NCI-H748 treated with DMSO at 0.1 percent for 48 hours (cell line): ENCODE measurements at regions not wholly inside any gene's neighbourhood (a gene's known extent, or its start where the extent isn't known, plus 50 kb on each side); places are given as distances from the start of the nearest gene placed in this dataset.

Source experiments
- DNase-seq: peaks from one replicate; lab custom pipeline; 2025; lab: John Stamatoyannopoulos, UW

DNA sequence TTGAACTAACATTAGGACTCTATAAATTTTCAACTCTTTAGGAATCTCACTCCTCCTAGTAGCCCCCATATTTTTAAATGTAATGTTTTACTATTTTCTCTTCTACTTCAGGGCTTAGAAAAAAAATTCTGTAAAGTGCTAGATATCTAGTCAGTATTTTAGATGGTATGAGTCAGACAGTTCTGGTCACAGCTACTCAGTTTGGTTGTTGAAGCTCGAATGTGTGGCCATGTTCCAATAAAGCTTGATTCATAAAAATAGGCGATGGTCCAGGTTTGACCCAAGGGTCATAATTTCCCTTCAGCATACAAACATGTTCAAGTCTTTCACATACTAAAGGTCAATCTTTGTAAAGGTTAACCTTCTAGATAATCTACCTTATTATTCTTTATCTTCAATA lies 566.0 kb upstream of the CDH18 start:
- DNase-seq = no peak

- DNase-seq = no peak
These were observed 550.1 kb upstream of the CDH18 start for GRCh38 chr5:20537911-20538703.

DNA sequence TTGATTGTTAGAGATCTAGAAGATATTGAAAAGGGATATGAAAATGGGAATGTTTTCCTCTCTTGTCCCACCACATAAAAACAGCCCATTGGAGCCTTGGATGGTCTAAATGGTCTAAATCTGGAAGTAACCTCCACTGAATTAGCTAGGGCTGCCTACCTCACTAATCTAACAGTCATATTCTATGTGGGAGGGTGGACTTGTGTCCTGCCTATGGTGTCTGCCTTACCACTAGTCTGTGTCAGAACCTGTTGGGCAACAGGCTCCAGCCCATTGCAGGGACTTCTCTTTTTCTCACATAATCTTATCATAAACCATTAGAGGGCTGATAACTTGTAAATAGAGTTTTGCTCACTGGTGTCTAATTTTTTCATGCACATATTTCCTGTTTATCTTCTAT lies 548.8 kb upstream of the CDH18 start:
- DNase-seq = no peak

- no peak for DNase-seq
These were observed 548.3 kb upstream of the CDH18 start for GRCh38 chr5:20536341-20536740.

GRCh38 chr5:20528471-20528870 lies 540.5 kb upstream of the CDH18 start:
- DNase-seq = no peak

DNA sequence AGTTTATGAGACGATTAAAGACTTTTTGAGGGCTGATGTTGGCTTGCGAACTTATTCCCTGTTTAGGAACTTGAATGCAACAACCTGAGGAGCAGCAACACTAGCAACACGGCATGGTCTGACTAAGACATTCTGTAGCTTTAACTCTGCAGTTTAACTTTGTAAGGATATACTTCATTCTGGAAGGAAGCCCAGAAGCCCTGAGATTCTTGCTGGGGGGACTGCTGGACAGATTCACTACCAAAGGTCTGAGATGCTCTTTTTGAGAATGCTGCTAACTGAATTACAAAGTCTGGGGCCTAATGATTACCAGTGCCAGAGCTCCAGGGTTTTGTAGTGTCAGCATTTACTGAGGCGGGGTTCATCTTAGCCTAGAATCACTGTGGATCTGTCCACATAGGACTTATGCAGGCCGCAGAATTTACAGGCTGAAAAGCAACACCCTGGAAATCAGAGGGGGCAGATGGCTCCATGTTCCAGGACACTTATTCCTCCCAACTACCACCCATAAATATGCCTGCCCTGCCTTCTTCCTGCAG lies 537.1 kb upstream of the CDH18 start:
- no peak for DNase-seq

DNA sequence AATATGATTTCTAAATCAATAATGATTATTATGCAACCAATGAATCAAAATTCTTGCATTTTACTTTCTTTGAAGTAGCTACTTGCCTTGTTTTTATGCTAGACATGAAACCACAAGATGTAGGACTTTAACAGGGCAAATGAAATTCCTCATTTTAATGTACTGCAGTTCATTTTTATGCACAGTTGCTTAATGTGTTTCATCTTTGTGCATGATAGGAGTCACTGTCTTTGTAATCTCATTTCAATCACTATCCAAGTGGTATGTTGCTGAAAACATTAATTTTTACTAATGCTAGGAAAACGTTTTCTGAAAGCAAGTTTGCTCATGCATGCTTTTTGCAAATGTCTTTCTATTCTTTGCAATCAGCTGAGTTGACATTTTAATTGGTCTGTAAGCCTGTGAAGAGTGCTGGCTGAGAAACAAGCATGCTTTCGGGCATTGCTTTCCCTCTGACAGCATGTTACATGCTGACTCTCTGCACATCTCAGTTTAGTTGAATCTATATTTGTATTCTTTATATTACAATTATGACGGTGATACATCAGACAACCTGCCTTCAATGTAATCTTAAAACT lies 535.0 kb upstream of the CDH18 start:
- DNase-seq = no peak

- DNase-seq = no peak
These were observed 527.6 kb upstream of the CDH18 start for GRCh38 chr5:20515606-20516005.

- DNase-seq = no peak
These were observed 526.1 kb upstream of the CDH18 start for GRCh38 chr5:20514145-20514544.

- DNase-seq = no peak
These were observed 512.5 kb upstream of the CDH18 start for GRCh38 chr5:20500546-20500945.

GRCh38 chr5:20498926-20499325 lies 510.9 kb upstream of the CDH18 start:
- DNase-seq = no peak

DNA sequence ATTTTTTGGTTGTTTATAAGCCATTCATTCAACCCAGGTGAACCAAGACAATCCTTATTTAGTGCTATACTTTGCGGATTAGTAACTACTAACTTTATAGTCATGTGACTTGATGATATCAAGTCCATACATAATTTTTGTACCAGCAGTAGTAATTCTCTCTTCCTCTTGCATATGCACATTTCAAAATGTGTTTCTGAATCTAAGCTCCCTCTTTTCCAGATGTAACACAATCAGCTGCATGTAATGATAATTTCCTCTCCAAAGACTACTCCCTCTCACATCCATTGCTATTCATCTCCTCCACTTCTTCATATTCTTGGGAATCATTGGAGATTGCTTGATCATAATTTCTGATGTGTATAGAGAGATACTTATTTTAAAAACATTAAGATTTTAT lies 510.1 kb upstream of the CDH18 start:
- DNase-seq = no peak

DNA sequence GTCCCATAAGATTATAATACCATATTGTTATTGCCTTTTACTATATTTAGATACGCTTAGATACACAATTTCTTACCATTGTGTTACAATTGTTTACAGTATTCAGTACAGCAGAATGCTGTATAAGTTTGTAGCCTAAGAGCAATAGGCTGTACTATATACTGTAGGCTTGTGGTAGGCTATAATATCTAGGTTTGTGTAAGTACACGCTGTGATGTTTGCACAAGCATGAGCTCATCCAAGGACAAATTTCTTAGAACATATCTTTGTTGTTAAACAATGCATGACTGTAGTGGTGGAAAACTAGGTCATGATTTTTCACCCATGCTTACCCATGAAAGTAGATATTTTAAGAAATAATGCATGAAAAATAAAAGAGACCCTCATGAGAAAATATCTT lies 509.4 kb upstream of the CDH18 start:
- no peak for DNase-seq

DNA sequence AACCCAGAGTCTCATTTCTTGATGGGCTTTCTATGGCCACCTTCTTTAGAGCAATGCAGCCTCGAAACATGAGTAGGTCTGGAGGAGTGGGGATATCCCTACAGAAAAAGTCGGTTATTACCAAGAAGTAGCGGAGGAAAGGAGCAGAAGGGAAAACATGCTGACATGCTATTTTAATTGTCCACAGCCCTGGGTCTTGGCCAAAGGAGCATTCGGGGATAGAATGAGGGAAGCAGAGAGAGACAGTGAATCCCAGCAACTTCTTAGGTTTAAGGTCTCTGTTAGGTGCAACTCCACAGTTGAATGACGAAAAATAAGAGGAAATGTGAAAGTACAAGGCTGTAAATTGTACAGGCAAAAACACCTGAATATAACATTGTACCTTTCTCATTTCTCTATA lies 506.7 kb upstream of the CDH18 start:
- DNase-seq = no peak

DNA sequence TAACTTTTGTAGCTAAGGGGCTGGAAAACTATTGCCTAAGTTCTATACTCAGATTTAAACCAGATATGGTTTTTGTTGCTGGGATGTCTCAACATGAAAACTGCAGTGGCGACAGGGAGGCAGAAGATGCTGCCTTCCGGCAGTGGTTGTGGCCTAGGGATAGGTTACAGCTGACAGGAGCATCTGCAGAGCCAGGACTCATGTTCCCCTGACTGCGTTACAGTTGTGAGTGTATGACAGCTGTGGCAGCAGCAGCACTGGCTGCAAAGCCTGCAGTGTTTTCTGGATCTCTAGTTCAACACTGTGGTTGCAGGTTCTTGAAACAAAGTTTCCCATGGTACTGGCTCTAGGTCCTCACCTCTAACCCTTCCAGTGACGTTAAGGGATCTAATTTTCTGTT lies 498.8 kb upstream of the CDH18 start:
- DNase-seq = no peak

DNA sequence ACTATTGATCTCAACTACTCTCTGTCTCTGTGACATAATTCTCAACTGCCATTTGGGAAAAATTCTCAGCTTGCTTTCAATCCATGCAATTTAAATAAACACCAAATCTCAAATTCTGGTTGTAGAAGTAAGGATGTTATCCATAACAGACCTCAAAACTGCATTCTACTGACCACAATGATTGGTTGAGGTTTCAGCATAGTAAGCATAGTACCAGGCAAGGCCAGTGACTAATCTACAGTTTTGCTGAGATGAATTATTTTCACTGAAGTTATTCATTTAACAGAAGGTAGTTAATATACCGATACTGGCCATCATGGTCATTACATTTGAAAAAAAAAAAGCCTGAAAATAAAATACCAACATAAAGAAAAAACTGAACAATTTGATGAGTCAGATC lies 488.0 kb upstream of the CDH18 start:
- no peak for DNase-seq

DNA sequence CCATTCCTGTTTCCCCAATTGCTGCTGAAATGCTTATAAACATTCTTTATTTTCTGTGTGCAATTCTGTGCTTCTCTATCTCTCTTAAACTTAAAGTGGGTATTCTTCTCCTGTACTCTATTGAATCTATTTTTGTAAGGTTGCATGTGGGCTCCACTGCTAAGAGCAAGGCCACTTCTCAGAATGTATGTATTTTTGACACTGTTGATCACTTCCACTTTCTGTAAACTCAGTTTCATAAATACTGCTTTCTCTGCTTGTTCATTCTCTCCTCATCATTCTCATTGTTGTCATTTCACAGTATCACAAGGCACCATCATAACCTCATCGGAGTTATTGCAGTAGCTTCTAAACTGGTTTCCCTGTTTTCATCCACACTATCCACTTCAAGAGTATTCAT lies 483.0 kb upstream of the CDH18 start:
- no peak for DNase-seq

DNA sequence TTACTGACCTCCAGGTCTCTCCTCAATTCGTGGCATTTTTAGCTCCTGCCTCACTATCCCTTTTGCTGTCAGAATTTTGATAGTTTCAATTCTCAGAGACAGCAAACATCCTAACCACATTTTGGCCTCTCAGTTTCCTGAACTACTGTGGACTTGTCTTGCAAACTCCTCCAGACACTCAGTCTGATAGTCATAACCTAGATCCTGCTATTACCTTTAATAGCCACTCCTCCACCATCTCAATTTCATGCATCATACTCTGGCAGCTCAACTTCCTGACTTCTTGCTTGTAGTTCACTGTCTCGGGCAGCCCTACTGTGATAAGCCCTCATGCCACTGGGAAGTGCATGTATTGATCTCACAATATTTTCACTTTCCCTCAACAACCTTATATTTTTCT lies 481.8 kb upstream of the CDH18 start:
- no peak for DNase-seq

GRCh38 chr5:20469390-20469789 lies 481.4 kb upstream of the CDH18 start:
- DNase-seq = no peak

GRCh38 chr5:20466512-20466911 lies 478.5 kb upstream of the CDH18 start:
- DNase-seq = no peak

DNA sequence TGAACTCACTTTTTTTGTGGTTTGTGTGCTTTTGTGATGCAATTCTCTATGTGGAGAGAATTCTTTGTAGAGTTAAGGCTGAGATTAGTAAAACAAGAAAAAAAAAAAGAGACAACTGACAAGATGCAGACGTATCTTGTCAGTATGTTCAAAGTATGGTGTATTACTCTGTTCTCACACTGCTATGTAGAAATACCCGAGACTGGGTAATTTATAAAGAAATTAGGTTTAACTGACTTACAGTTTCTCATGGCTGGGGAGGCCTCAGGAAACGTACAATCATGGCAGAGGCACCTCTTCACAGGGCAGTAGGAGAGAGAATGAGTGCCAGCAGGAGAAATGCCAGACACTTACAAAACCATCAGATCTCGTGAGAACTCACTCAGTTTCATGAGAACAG lies 475.2 kb upstream of the CDH18 start:
- DNase-seq = no peak

GRCh38 chr5:20446121-20446520 lies 458.1 kb upstream of the CDH18 start:
- no peak for DNase-seq

- no peak for DNase-seq
These were observed 457.4 kb upstream of the CDH18 start for GRCh38 chr5:20445326-20445860.

GRCh38 chr5:20434786-20435185 lies 446.8 kb upstream of the CDH18 start:
- DNase-seq = no peak
